ENCODE measurements at regions not wholly inside any gene's neighbourhood (a gene's known extent, or its start where the extent isn't known, plus 50 kb on each side); places are given as distances from the start of the nearest gene placed in this dataset.

DNA sequence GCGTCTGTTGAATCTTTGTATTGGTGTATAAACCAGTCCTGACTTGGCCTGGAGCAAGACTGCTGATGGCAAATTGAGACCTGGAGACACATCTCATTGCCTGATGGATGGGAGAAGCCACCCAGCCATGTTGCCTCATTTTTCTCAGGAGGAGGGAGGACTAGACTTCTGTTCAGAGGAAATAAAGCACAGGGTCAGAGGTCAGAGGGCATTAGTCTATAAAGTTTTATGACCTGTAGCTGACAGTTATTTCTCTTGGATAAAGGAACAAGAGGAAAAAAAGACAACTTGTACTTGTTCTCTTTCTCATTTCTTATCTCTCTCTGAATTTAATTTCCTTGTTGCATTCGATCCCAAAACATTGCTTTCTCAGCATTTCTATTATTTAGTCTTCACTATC lies 775.9 kb downstream of the SQOR start:
- TF ChIP-seq, protein P1, sequence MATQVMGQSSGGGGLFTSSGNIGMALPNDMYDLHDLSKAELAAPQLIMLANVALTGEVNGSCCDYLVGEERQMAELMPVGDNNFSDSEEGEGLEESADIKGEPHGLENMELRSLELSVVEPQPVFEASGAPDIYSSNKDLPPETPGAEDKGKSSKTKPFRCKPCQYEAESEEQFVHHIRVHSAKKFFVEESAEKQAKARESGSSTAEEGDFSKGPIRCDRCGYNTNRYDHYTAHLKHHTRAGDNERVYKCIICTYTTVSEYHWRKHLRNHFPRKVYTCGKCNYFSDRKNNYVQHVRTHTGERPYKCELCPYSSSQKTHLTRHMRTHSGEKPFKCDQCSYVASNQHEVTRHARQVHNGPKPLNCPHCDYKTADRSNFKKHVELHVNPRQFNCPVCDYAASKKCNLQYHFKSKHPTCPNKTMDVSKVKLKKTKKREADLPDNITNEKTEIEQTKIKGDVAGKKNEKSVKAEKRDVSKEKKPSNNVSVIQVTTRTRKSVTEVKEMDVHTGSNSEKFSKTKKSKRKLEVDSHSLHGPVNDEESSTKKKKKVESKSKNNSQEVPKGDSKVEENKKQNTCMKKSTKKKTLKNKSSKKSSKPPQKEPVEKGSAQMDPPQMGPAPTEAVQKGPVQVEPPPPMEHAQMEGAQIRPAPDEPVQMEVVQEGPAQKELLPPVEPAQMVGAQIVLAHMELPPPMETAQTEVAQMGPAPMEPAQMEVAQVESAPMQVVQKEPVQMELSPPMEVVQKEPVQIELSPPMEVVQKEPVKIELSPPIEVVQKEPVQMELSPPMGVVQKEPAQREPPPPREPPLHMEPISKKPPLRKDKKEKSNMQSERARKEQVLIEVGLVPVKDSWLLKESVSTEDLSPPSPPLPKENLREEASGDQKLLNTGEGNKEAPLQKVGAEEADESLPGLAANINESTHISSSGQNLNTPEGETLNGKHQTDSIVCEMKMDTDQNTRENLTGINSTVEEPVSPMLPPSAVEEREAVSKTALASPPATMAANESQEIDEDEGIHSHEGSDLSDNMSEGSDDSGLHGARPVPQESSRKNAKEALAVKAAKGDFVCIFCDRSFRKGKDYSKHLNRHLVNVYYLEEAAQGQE (IDR thresholded peaks at IDR 0.05; ENCODE audit: insufficient read depth in 1 of 2, low read depth in 2 of 2, low read length in 2 of 2): no peak
- TF ChIP-seq POLR2AphosphoS5 (IDR thresholded peaks at IDR 0.05; ENCODE audit: low read depth, low read length) (no peak), TAF1 (IDR thresholded peaks at IDR 0.05; ENCODE audit: borderline replicate concordance, insufficient read depth, low read length) (no peak), SIN3A (IDR thresholded peaks at IDR 0.05; ENCODE audit: borderline replicate concordance, insufficient read depth, low read length) (no peak), FOXP2 (optimal IDR thresholded peaks at IDR 0.05; ENCODE audit: borderline replicate concordance, extremely low read depth, extremely low read length, insufficient read depth) (no peak)

DNA sequence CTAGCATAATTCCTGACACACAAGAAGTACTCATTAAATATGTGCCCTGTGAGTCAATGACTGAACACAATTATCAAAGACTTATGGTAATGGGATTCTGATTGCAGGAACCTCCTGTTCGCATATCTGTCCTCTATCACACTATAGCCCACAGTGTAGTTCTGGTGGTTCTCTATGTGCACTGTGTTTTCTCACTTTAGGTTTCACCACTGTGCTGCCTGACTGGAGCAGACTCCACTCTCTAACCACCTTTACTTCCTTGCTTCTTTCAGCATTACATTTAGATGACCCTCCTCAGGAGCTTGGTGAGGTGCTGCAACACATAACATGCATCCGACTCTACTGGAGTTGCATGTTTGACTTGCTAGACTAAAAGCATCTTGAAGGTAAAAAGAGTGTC lies 777.1 kb downstream of the SQOR start:
- TF ChIP-seq POLR2AphosphoS5 (IDR thresholded peaks at IDR 0.05; ENCODE audit: low read depth, low read length): no peak
- TF ChIP-seq, protein P1 (IDR thresholded peaks at IDR 0.05; ENCODE audit: insufficient read depth in 1 of 2, low read depth in 2 of 2, low read length in 2 of 2): no peak
- TF ChIP-seq FOXP2 (optimal IDR thresholded peaks at IDR 0.05; ENCODE audit: borderline replicate concordance, extremely low read depth, extremely low read length, insufficient read depth): no peak
- no peak for TF ChIP-seq SIN3A (IDR thresholded peaks at IDR 0.05; ENCODE audit: borderline replicate concordance, insufficient read depth, low read length)
- no peak for TF ChIP-seq TAF1 (IDR thresholded peaks at IDR 0.05; ENCODE audit: borderline replicate concordance, insufficient read depth, low read length)

DNA sequence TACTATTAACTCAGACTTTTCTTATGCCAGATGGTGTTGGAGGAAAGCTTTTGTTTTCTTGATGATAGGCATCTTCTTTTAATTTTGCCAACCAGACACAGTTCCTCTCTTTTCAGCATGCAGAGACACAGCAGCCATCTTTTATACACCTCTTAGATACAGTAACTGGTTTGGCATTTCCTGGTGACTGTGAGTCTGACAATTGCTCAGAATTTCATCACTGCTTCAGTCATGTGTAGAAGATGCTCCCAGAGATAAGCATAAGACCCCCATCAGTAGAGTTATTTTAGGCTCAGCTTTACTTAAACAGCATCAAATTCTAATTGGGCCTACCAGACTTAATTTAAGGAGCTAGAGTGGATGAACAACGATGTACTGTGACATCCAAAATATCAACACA lies 779.0 kb downstream of the SQOR start:
- TF ChIP-seq TAF1 (IDR thresholded peaks at IDR 0.05; ENCODE audit: borderline replicate concordance, insufficient read depth, low read length) (no peak), SIN3A (IDR thresholded peaks at IDR 0.05; ENCODE audit: borderline replicate concordance, insufficient read depth, low read length) (no peak), POLR2AphosphoS5 (IDR thresholded peaks at IDR 0.05; ENCODE audit: low read depth, low read length) (no peak), FOXP2 (optimal IDR thresholded peaks at IDR 0.05; ENCODE audit: borderline replicate concordance, extremely low read depth, extremely low read length, insufficient read depth) (no peak)
- TF ChIP-seq, protein P1 (IDR thresholded peaks at IDR 0.05; ENCODE audit: insufficient read depth in 1 of 2, low read depth in 2 of 2, low read length in 2 of 2): no peak

DNA sequence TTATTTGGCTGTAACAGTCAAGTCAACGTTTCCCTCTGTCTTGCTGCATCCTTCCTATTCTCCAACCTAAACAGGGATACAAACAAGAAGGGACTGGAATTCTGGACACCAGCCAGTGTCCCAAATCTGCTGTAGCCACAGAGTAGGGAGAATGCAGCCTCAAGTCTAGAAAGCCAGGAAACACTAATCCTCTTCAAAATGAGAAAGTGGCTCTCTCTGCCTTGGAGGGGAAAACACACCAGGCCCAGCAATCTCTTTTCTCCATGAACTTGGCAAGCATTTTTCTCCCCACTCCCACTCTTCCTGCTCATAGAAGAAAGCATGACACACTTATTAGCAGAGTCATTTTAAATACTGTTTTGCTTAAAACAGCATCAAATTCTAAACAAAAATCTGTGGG lies 781.7 kb downstream of the SQOR start:
- TF ChIP-seq FOXP2 (optimal IDR thresholded peaks at IDR 0.05; ENCODE audit: borderline replicate concordance, extremely low read depth, extremely low read length, insufficient read depth) (no peak), TAF1 (IDR thresholded peaks at IDR 0.05; ENCODE audit: borderline replicate concordance, insufficient read depth, low read length) (no peak), POLR2AphosphoS5 (IDR thresholded peaks at IDR 0.05; ENCODE audit: low read depth, low read length) (no peak), SIN3A (IDR thresholded peaks at IDR 0.05; ENCODE audit: borderline replicate concordance, insufficient read depth, low read length) (no peak)
- TF ChIP-seq, protein P1 (IDR thresholded peaks at IDR 0.05; ENCODE audit: insufficient read depth in 1 of 2, low read depth in 2 of 2, low read length in 2 of 2): no peak

DNA sequence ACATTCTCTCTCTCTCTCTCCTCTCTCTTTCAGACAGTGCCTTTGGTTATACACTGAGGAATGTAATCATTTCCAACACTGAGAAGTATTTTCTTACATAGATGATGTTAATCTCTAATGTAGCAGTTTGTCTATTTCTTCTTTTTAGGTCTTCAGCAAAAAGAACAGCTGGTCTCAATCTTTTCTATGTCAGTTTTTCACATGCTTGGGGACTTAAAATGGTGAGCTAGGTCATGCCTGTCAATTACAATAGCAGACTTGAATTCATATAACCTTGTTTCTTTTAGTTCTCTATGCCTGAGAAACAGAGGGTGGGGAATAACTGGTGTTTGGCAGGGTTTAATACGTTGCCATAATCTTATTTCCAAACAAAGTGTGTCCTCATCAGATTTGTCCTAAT lies 786.2 kb downstream of the SQOR start:
- TF ChIP-seq TAF1 (IDR thresholded peaks at IDR 0.05; ENCODE audit: borderline replicate concordance, insufficient read depth, low read length): no peak
- no peak for TF ChIP-seq FOXP2 (optimal IDR thresholded peaks at IDR 0.05; ENCODE audit: borderline replicate concordance, extremely low read depth, extremely low read length, insufficient read depth)
- TF ChIP-seq, protein P1 (IDR thresholded peaks at IDR 0.05; ENCODE audit: insufficient read depth in 1 of 2, low read depth in 2 of 2, low read length in 2 of 2): no peak
- no peak for TF ChIP-seq POLR2AphosphoS5 (IDR thresholded peaks at IDR 0.05; ENCODE audit: low read depth, low read length)
- TF ChIP-seq SIN3A (IDR thresholded peaks at IDR 0.05; ENCODE audit: borderline replicate concordance, insufficient read depth, low read length): no peak
